DOHH2 (cell line): ENCODE measurements at regions not wholly inside any gene's neighbourhood (a gene's known extent, or its start where the extent isn't known, plus 50 kb on each side); places are given as distances from the start of the nearest gene placed in this dataset.

Experiments used
- EZH2phosphoT487 ChIP-seq: fragments of 200-600 bp; sonication (generic); IDR thresholded peaks from 2 replicates; pipeline ENCODE4 v1.6.1; 2017; ENCODE audit warnings: borderline replicate concordance, mild to moderate bottlenecking, antibody characterized with exemption, low read length, moderate library complexity, mixed read lengths
- TF ChIP-seq, protein P1 (sequence below): fragments of 200-600 bp; sonication (generic); IDR thresholded peaks from one replicate; pipeline ENCODE4 v1.5.1; 2014; ENCODE audit warnings: antibody characterized with exemption, mild to moderate bottlenecking, low read depth, low read length; ENCODE audit not compliant: poor library complexity, severe bottlenecking

DNA sequence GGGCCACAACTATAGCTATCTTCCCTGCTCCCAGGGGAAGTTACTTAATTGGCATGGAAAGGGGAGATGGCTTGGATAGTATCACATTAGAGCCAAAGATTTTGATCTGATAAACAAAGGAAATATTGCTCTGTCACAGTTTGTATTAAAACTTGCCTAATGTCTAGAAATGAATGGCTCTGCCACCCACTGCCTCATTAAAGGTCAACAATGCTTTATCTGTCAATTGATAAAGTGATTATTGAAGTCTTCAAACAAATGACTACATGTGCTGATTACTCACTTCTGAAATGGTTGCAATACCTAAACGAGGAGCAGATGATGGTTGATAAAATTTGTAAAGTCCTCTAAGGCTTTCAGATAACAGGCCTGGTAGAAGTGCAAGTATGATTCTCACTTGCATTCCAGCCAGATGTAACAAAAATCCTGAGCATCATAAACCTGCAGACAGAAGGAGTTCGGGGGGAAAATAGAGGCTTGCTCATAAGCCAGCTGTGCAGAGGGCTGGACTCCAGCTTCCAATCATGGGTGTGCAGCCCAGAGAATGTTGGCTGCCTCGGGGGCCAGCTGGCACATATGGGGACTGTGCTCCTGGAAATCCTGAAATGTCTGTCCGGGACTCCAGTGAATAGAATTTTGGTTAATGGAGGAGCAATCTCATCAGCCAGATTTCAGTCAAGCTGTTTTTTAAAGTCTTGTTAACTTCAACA is 200.5 kb upstream of the SLC27A6 start:
- TF ChIP-seq, protein P1, sequence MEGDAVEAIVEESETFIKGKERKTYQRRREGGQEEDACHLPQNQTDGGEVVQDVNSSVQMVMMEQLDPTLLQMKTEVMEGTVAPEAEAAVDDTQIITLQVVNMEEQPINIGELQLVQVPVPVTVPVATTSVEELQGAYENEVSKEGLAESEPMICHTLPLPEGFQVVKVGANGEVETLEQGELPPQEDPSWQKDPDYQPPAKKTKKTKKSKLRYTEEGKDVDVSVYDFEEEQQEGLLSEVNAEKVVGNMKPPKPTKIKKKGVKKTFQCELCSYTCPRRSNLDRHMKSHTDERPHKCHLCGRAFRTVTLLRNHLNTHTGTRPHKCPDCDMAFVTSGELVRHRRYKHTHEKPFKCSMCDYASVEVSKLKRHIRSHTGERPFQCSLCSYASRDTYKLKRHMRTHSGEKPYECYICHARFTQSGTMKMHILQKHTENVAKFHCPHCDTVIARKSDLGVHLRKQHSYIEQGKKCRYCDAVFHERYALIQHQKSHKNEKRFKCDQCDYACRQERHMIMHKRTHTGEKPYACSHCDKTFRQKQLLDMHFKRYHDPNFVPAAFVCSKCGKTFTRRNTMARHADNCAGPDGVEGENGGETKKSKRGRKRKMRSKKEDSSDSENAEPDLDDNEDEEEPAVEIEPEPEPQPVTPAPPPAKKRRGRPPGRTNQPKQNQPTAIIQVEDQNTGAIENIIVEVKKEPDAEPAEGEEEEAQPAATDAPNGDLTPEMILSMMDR: no peak
- TF ChIP-seq EZH2phosphoT487: no peak
